ENCODE measurements at regions not wholly inside any gene's neighbourhood (a gene's known extent, or its start where the extent isn't known, plus 50 kb on each side); places are given as distances from the start of the nearest gene placed in this dataset.

- no peak for TF ChIP-seq CTCF (IDR thresholded peaks at IDR 0.05; ENCODE audit: borderline replicate concordance, extremely low read depth, low read length, poor library complexity, severe bottlenecking)
- no peak for TF ChIP-seq EZH2 (IDR thresholded peaks at IDR 0.05; ENCODE audit: borderline replicate concordance, low read depth, low read length, severe bottlenecking)
These were observed 212.6 kb downstream of the PMAIP1 start for GRCh38 chr18:60112369-60112768.

All from DND-41 (cell line).